Liver (tissue), 8 donors: ENCODE measurements at regions not wholly inside any gene's neighbourhood (a gene's known extent, or its start where the extent isn't known, plus 50 kb on each side); places are given as distances from the start of the nearest gene placed in this dataset.

Source experiments
- DNase-seq: peaks from one replicate; pipeline ENCODE4 v3.0.0-alpha.2; 2017; ENCODE audit warnings: low spot score
- H3K27ac ChIP-seq, 2 donors: one replicate each; pipeline ENCODE4 v1.7.0; 2013; ENCODE audit warnings: inconsistent platforms in 2 of 2, low read length in 2 of 2, control low read depth in 1 of 2, low read depth in 1 of 2, mild to moderate bottlenecking in 1 of 2
- H3K27me3 ChIP-seq, 4 donors: one replicate each; pipeline versions ENCODE4 v1.6.1 to v1.7.0; 2013; ENCODE audit warnings: low read length in 3 of 4, inconsistent platforms in 1 of 4, mild to moderate bottlenecking in 1 of 4, moderate library complexity in 1 of 4; ENCODE audit not compliant: control insufficient read depth in 4 of 4, insufficient read depth in 4 of 4
- H3K36me3 ChIP-seq, 4 donors: one replicate each; pipeline versions ENCODE4 v1.6.1 to v1.7.0; 2013; ENCODE audit warnings: low read length in 3 of 4, mild to moderate bottlenecking in 3 of 4, low read depth in 1 of 4, moderate library complexity in 1 of 4; ENCODE audit not compliant: control insufficient read depth in 4 of 4, insufficient read depth in 3 of 4
- H3K4me1 ChIP-seq, 4 donors: one replicate each; pipeline versions ENCODE4 v1.6.1 to v1.7.0; 2013; ENCODE audit warnings: low read length in 3 of 4, mild to moderate bottlenecking in 3 of 4, moderate library complexity in 1 of 4; ENCODE audit not compliant: control insufficient read depth in 4 of 4, insufficient read depth in 4 of 4
- H3K4me3 ChIP-seq, 3 donors: one replicate each; pipeline versions ENCODE4 v1.6.1 to v1.7.0; 2013; ENCODE audit warnings: low read length in 3 of 3, control low read depth in 1 of 3, low read depth in 1 of 3, mild to moderate bottlenecking in 1 of 3
- H3K9ac ChIP-seq, 2 donors: one replicate each; pipeline ENCODE4 v1.7.0; 2013; ENCODE audit warnings: low read length in 2 of 2, mild to moderate bottlenecking in 2 of 2, moderate library complexity in 2 of 2, control low read depth in 1 of 2, low read depth in 1 of 2
- H3K9me3 ChIP-seq, 4 donors: one replicate each; pipeline versions ENCODE4 v1.6.1 to v1.7.0; 2013; ENCODE audit warnings: low read length in 3 of 4; ENCODE audit not compliant: control insufficient read depth in 4 of 4
- ATF3 ChIP-seq: IDR thresholded peaks from 2 replicates; pipeline ENCODE4 v1.6.1; 2016; ENCODE audit warnings: antibody characterized with exemption
- CTCF ChIP-seq: fragments of 150-350 bp; IDR thresholded peaks from 2 replicates; pipeline ENCODE4 v1.5.1; 2017; ENCODE audit warnings: improper control_type of control experiment, low read depth, low read length; ENCODE audit not compliant: missing input control
- EGR1 ChIP-seq, 2 donors: IDR thresholded peaks; 2 replicates each; pipeline ENCODE4 v1.6.1; 2016 to 2018; ENCODE audit warnings: antibody characterized with exemption in 2 of 2, low read depth in 2 of 2
- FOXA1 ChIP-seq: IDR thresholded peaks from 2 replicates; pipeline ENCODE4 v1.6.1; 2016; ENCODE audit warnings: antibody characterized with exemption
- FOXA2 ChIP-seq: IDR thresholded peaks from 2 replicates; pipeline ENCODE4 v1.6.1; 2016; ENCODE audit warnings: antibody characterized with exemption
- GABPA ChIP-seq, 2 donors: IDR thresholded peaks in 1 of 2; conservative IDR thresholded peaks in 1 of 2; 2 replicates each; pipeline ENCODE4 v1.6.1; 2016; ENCODE audit warnings: antibody characterized with exemption in 2 of 2, mild to moderate bottlenecking in 1 of 2, moderate library complexity in 1 of 2
- HNF4A ChIP-seq, 2 donors: conservative IDR thresholded peaks; 2 replicates each; pipeline ENCODE4 v1.6.1; 2016; ENCODE audit warnings: antibody characterized with exemption in 2 of 2, mild to moderate bottlenecking in 2 of 2
- HNF4G ChIP-seq: IDR thresholded peaks from 2 replicates; pipeline ENCODE4 v1.6.1; 2016; ENCODE audit warnings: antibody characterized with exemption
- JUND ChIP-seq, 2 donors: IDR thresholded peaks; 2 replicates each; pipeline ENCODE4 v1.6.1; 2016; ENCODE audit warnings: antibody characterized with exemption in 2 of 2
- MAX ChIP-seq: IDR thresholded peaks from 2 replicates; pipeline ENCODE4 v1.6.1; 2016; ENCODE audit warnings: antibody characterized with exemption
- NR2F2 ChIP-seq: IDR thresholded peaks from 2 replicates; pipeline ENCODE4 v1.6.1; 2016; ENCODE audit warnings: antibody characterized with exemption
- RAD21 ChIP-seq, 2 donors: IDR thresholded peaks; 2 replicates each; pipeline ENCODE4 v1.6.1; 2016; ENCODE audit warnings: antibody characterized with exemption in 2 of 2, mild to moderate bottlenecking in 2 of 2
- REST ChIP-seq: IDR thresholded peaks from 2 replicates; pipeline ENCODE4 v1.6.1; 2016; ENCODE audit warnings: antibody characterized with exemption, mild to moderate bottlenecking
- RXRA ChIP-seq, 2 donors: IDR thresholded peaks; 2 replicates each; pipeline ENCODE4 v1.6.1; 2017 to 2018; ENCODE audit warnings: antibody characterized with exemption in 2 of 2, mild to moderate bottlenecking in 1 of 2
- SP1 ChIP-seq: IDR thresholded peaks from 2 replicates; pipeline ENCODE4 v1.6.1; 2018; ENCODE audit warnings: antibody characterized with exemption, mild to moderate bottlenecking
- TAF1 ChIP-seq: conservative IDR thresholded peaks from 2 replicates; pipeline ENCODE4 v1.6.1; 2016; ENCODE audit warnings: antibody characterized with exemption, mild to moderate bottlenecking
- YY1 ChIP-seq: IDR thresholded peaks from 2 replicates; pipeline ENCODE4 v1.6.1; 2016; ENCODE audit warnings: antibody characterized with exemption, mild to moderate bottlenecking
- ZBTB33 ChIP-seq: IDR thresholded peaks from 2 replicates; pipeline ENCODE4 v1.6.1; 2016; ENCODE audit warnings: antibody characterized with exemption
- WGBS: extraction: QIAGEN DNeasy Blood & Tissue Kit; methylation state at CpG from one replicate; pipeline ENCODE4 v1.1.7; 2013; 5-methylcytosine and 5-hydroxymethylcytosine counted together
- donor health status: healthy.
- donor health status: healthy.
- donor health status: healthy.
- donor health status: healthy.
- donor health status: healthy.

- no peak overlapping the region for H3K4me3 ChIP-seq
- H3K27ac ChIP-seq, result no peak overlapping the region
- WGBS, result 85% methylated on average over 1 of the region's 1 CpG
- H3K9me3 ChIP-seq, result no peaks in the 10 kb centered on the region
- no peak for TF ChIP-seq HNF4A (conservative IDR thresholded peaks at IDR 0.05)
- H3K36me3 ChIP-seq, result no peaks in the 10 kb centered on the region
- DNase-seq, result no peak
- no peaks in the 10 kb centered on the region for H3K4me1 ChIP-seq
- no peaks in the 10 kb centered on the region for H3K27me3 ChIP-seq
- no peak overlapping the region for H3K9ac ChIP-seq
These were observed 104.9 kb upstream of the PTGFR start for GRCh38 chr1:78385744-78386462.

GRCh38 chr1:78387201-78387600 lies 103.6 kb upstream of the PTGFR start:
- WGBS, result 89% methylated on average over 2 of the region's 2 CpGs
- no peak for TF ChIP-seq EGR1 (IDR thresholded peaks at IDR 0.05; ENCODE audit: low read depth in 2 of 2)
- no peak for TF ChIP-seq FOXA2
- TF ChIP-seq TAF1, result no peak
- no peak for TF ChIP-seq HNF4A (conservative IDR thresholded peaks at IDR 0.05)
- no peaks in the 10 kb centered on the region for H3K9me3 ChIP-seq
- H3K4me3 ChIP-seq, result no peak overlapping the region
- H3K36me3 ChIP-seq, result no peaks in the 10 kb centered on the region
- H3K9ac ChIP-seq, result no peak overlapping the region
- no peaks in the 10 kb centered on the region for H3K4me1 ChIP-seq
- H3K27me3 ChIP-seq, result no peaks in the 10 kb centered on the region
- no peak for DNase-seq
- no peak overlapping the region for H3K27ac ChIP-seq

- Histone ChIP-seq H3K4me3 (no peak overlapping the region), H3K27me3 (no peaks in the 10 kb centered on the region), H3K9me3 (no peaks in the 10 kb centered on the region), H3K4me1 (no peaks in the 10 kb centered on the region), H3K9ac (no peak overlapping the region), H3K36me3 (no peaks in the 10 kb centered on the region), H3K27ac (no peak overlapping the region)
- no peak for DNase-seq
- TF ChIP-seq HNF4A (conservative IDR thresholded peaks at IDR 0.05), result no peak
- no peak for TF ChIP-seq JUND (IDR thresholded peaks at IDR 0.05)
- TF ChIP-seq SP1, result no peak
- TF ChIP-seq TAF1, result no peak
- TF ChIP-seq RXRA (IDR thresholded peaks at IDR 0.05), result no peak
- TF ChIP-seq FOXA1, result no peak
- TF ChIP-seq REST, result no peak
- TF ChIP-seq HNF4G, result no peak
- no peak for TF ChIP-seq NR2F2
- no peak for TF ChIP-seq ZBTB33
- no peak for TF ChIP-seq ATF3
- no peak for TF ChIP-seq GABPA (IDR thresholded peaks at IDR 0.05 in 1 of 2, conservative IDR thresholded peaks at IDR 0.05 in 1 of 2)
- TF ChIP-seq RAD21 (IDR thresholded peaks at IDR 0.05), result no peak
- no peak for TF ChIP-seq CTCF
- no peak for TF ChIP-seq YY1
- TF ChIP-seq MAX, result no peak
- no peak for TF ChIP-seq FOXA2
- 66% methylated on average over 1 of the region's 1 CpG for WGBS
These were observed 102.9 kb upstream of the PTGFR start for GRCh38 chr1:78387871-78388270.
